ENCODE measurements at regions not wholly inside any gene's neighbourhood (a gene's known extent, or its start where the extent isn't known, plus 50 kb on each side); places are given as distances from the start of the nearest gene placed in this dataset.

GRCh38 chr5:6915574-6915973 is 202.3 kb downstream of the TENT4A start:
- Histone ChIP-seq H3K4me3 (ENCODE audit: insufficient read depth, low read depth, low read length) (no peak overlapping the region), H3K4me2 (ENCODE audit: low read depth, low read length) (no peak overlapping the region), H3K14ac (replicated peaks; ENCODE audit: low read depth, low read length) (no peak overlapping the region), H3K56ac (ENCODE audit: extremely low read depth, insufficient read depth, low read length) (no peak overlapping the region), H3K9me3 (ENCODE audit: control insufficient read depth, insufficient read depth, low read length) (peaks cover 14% of the 10 kb centered on the region), H3K9ac (ENCODE audit: low read depth, low read length) (no peak overlapping the region), H2BK20ac (ENCODE audit: low read depth, low read length) (no peak overlapping the region), H3K79me1 (ENCODE audit: low read depth in 1 of 2, low read length in 2 of 2) (no peaks in the 10 kb centered on the region), H2BK120ac (ENCODE audit: low read depth, low read length) (no peak overlapping the region), H2BK15ac (ENCODE audit: low read depth, low read length) (no peak overlapping the region), H3K4me1 (ENCODE audit: control insufficient read depth, insufficient read depth, low read length) (no peaks in the 10 kb centered on the region), H3K36me3 (ENCODE audit: control insufficient read depth, insufficient read depth, low read length) (no peaks in the 10 kb centered on the region), H3K9me1 (ENCODE audit: insufficient read depth, low read length) (no peaks in the 10 kb centered on the region), H3K27ac (ENCODE audit: insufficient read depth, low read length) (no peak overlapping the region), H3K18ac (ENCODE audit: low read depth, low read length) (no peak overlapping the region), H3K27me3 (ENCODE audit: control insufficient read depth, insufficient read depth, low read length) (no peaks in the 10 kb centered on the region), H3K23ac (ENCODE audit: low read depth, low read length) (no peak overlapping the region), H4K8ac (ENCODE audit: low read depth in 2 of 2, low read length in 2 of 2) (no peak overlapping the region), H2AK9ac (replicated peaks; ENCODE audit: low read depth, low read length, poor library complexity) (no peak overlapping the region), H2BK5ac (ENCODE audit: low read depth, low read length, poor library complexity, severe bottlenecking) (no peak overlapping the region), H2AK5ac (ENCODE audit: low read depth, low read length) (no peak overlapping the region), H2AFZ (replicated peaks; ENCODE audit: low read length, poor library complexity) (no peak overlapping the region), H4K5ac (ENCODE audit: low read depth, low read length) (no peak overlapping the region), H3K4ac (ENCODE audit: low read depth, low read length) (no peak overlapping the region), H4K91ac (ENCODE audit: insufficient read depth, low read depth, low read length) (no peak overlapping the region), H4K20me1 (ENCODE audit: insufficient read depth, low read length) (no peaks in the 10 kb centered on the region)
- ATAC-seq (ENCODE audit: low read depth) (no peak), DNase-seq (no peak)
- ChIA-PET POLR2A (ENCODE audit: unreplicated experiment) (no interaction called here), CTCF (interaction anchor here (0.6 kb wide), 1 partner anchor 99 kb away, joined by 3 read pairs; no protein-coding TSS in a partner anchor)
- BruUV-seq (replicated peaks) = no TSS peak
- intact Hi-C loops (cut with micrococcal nuclease) (no loop called here), in situ Hi-C loops (cut with MboI; ENCODE audit: low sequenced_read_pairs) (no loop called here), dilution Hi-C loops (cut with HindIII; ENCODE audit: low sequenced_read_pairs, unreplicated experiment) (no loop called here)
- TF ChIP-seq FOS (IDR thresholded peaks at IDR 0.05; ENCODE audit: low read depth, low read length) (no peak), ELK1 (IDR thresholded peaks at IDR 0.05; ENCODE audit: borderline replicate concordance, low read depth, low read length) (no peak), CHD1 (IDR thresholded peaks at IDR 0.05; ENCODE audit: low read depth, low read length) (no peak), POLR2A (IDR thresholded peaks at IDR 0.05; ENCODE audit: low read depth, low read length) (no peak), CEBPB (IDR thresholded peaks at IDR 0.05; ENCODE audit: low read depth, low read length) (no peak), NFE2L2 (IDR thresholded peaks at IDR 0.05; ENCODE audit: low read depth, low read length) (no peak), MAZ (IDR thresholded peaks at IDR 0.05; ENCODE audit: borderline replicate concordance, low read depth, low read length) (no peak), MAFK (IDR thresholded peaks at IDR 0.05; ENCODE audit: low read depth, low read length) (no peak), RFX5 (IDR thresholded peaks at IDR 0.05; ENCODE audit: low read depth, low read length) (no peak), BHLHE40 (IDR thresholded peaks at IDR 0.05; ENCODE audit: low read depth, low read length) (no peak), CTCF (conservative IDR thresholded peaks at IDR 0.05; ENCODE audit: low read depth, low read length) (no peak)
- 30% methylated on average over 2 of the region's 3 CpGs; no CpG with 5 or more reads in 1 of the 2 experiments for WGBS, 2 experiments (ENCODE audit: extremely low coverage in 2 of 2, insufficient read length in 1 of 2)

Measured in IMR-90 (cell line).